ENCODE measurements at regions not wholly inside any gene's neighbourhood (a gene's known extent, or its start where the extent isn't known, plus 50 kb on each side); places are given as distances from the start of the nearest gene placed in this dataset.
"Not testable (repeated sequence)": the region's sequence is repeated elsewhere in the genome, so short reads cannot be mapped to it uniquely, and the experiment has no call there.

GRCh38 chr1:30010506-30011106 lies 712.8 kb downstream of the MATN1 start:
- no peak for DNase-seq

- no peak for DNase-seq
These were observed 713.7 kb downstream of the MATN1 start for GRCh38 chr1:30009720-30010119.

GRCh38 chr1:30008998-30009657 lies 714.3 kb downstream of the MATN1 start:
- DNase-seq, result no peak

- no peak for DNase-seq
These were observed 714.9 kb downstream of the MATN1 start for GRCh38 chr1:30008372-30008997.

DNA sequence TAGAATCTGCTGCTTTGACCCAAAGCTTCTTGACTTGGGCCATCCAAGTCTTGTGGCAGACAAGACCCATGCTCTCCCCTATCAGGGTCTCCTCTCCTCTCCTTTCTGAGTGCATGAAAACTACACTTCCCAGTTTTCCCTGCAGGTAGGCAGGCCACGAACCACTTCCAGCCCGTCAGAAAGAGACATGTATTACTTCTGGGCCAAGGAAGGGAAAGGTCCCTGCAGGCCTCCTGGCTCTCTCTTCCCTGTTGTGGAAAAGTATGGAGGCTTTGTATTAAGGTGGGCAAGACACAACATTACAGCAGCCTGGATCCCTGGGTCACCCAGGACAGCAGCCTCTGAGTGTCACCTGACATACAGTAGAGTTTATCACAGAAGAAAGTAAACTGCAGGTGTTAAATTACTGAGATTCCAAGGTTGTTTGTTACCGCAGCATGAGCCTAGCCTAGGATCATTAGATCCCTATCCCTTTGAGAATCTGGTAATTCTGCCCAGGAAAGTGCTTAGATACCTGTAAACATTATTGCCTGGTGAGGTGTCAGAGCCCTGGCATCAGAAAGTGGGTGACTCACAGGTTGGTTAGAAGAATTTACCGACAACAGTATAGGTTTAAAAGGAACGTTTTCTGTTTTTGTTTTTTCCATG lies 717.3 kb downstream of the MATN1 start:
- no peak for DNase-seq

DNA sequence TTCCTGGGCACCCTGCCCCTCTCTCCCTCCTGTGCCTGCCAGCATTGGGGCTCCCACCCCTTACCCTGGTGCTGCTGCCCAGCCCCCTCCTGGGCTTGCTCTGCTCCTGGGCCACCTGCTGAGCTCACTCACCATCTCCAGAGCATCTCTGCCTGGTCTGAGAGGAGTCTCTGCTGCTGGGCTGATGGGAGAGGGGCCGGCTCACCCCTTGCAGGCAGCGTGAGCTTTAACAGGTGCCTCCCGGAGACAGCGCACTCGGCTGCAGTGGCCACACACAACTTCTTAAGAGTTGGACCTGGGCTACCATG lies 721.7 kb downstream of the MATN1 start:
- no peak for DNase-seq

GRCh38 chr1:30001011-30001731 lies 722.2 kb downstream of the MATN1 start:
- DNase-seq, result no peak

GRCh38 chr1:30000266-30000665 lies 723.1 kb downstream of the MATN1 start:
- no peak for DNase-seq

- DNase-seq, result no peak
These were observed 723.8 kb downstream of the MATN1 start for GRCh38 chr1:29999595-29999994.

GRCh38 chr1:29998686-29999085 lies 724.7 kb downstream of the MATN1 start:
- DNase-seq, result no peak

- not testable (repeated sequence) for DNase-seq
These were observed 725.6 kb downstream of the MATN1 start for GRCh38 chr1:29997818-29998217.

- no peak for DNase-seq
These were observed 729.4 kb downstream of the MATN1 start for GRCh38 chr1:29993950-29994349.

- no peak for DNase-seq
These were observed 731.6 kb downstream of the MATN1 start for GRCh38 chr1:29991815-29992214.

GRCh38 chr1:29991025-29991424 lies 732.4 kb downstream of the MATN1 start:
- no peak for DNase-seq

- no peak for DNase-seq
These were observed 733.1 kb downstream of the MATN1 start for GRCh38 chr1:29990304-29990703.

DNA sequence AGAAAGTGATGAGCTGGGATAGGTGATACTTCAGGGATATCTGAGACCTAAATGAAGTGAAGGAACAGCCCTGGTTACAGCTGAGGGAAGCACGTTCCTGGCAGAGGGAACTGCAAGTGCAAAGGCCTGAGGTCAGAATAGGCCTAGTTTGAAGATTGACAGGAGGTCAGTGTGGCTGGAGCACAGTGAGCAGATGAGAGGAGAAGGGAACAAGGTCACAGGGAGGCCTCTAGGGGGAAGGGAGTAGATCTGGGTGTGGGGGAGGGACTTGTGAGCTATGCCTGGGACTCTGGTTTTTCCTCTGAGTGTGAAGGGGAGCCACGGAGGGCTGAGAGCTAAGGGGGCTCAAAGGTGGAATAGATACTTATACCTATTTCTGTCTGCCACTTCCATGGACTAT lies 736.4 kb downstream of the MATN1 start:
- DNase-seq, result no peak

- DNase-seq, result no peak
These were observed 737.8 kb downstream of the MATN1 start for GRCh38 chr1:29985606-29985945.

DNA sequence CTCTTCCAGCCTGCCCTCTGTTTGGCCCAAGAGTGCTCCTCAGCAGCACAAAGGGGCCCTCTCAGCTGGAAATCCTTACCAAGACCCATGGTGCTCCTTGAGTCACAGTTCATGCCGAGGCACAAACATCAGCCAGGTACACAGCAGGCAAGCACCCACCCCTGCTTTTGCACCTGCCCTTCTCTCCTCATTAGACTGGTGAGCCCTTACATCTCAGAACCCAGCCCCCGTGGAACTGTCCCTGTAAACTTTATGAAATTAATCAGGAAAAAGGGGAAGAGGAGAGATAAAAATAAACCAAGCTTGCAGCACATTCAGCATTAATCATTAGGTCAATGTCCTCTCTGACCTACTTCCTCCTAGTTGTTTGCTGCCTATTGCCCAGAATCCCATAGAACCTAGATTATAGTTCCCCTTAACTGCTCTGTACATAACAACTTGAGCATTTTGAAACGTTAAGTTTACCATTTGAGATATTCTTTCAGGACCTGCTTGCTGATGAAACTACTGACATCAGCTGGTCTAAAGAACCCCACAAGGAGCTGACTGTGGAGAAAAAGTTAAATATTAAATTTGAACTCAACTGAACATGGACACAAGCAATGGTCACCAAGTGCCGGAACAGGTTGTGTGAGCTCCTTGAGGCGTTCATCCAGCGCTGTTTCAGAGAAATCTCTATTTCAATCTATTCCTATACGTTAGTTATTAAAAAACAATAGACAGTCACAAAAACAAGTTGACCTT lies 738.4 kb downstream of the MATN1 start:
- DNase-seq, result no peak

DNA sequence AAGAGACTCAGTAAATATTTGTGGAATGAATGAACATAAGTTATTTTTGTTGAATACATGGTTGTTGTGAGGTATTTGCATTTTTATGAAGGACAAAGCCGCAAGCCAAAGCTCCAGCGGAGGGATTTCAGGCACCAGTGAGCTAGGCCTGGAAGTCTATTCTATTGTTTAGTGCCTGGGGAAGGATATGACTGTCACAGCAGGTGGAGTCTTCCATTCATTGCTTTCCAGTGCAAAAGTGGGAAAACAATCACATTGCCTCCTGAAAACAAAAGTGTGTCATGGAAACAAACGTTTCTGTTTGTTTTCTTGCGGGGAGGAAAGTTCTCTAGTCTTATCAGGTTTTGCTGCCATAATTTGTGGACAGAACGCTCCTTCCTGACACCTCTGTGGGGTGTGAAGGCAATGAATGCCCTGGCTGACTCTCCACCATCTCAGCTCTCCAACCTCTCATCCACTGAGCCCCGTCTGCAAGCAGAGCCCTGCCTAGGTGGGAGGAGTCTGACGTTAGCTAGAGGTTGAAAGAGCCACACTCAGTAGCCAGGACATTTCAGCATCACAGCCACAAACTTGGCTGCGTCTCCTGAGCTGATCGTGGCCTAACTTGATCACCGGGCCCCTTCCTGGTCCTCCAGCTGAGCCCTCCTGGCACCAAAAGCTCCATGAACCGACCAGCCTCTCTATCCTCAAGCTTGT lies 739.1 kb downstream of the MATN1 start:
- no peak for DNase-seq

DNA sequence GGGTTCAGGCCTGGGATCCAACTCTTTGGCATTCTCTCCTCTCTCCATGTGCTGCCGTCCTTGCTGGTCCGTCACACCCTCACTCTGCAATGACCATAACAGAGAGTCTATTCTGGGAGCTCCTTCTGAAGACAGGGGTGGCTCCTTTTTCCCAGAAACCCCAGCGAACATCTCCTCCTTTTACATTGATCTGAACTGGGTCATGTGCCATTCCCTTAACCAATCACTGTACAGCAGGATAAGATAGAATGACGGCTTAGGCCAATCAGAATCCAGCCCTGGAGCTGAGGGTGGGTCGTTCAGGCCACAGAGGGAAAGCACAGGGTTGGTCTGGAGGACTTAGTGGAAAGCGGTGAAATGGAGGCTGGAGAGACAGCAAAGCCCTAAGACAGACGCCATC lies 740.1 kb downstream of the MATN1 start:
- DNase-seq, result no peak

DNA sequence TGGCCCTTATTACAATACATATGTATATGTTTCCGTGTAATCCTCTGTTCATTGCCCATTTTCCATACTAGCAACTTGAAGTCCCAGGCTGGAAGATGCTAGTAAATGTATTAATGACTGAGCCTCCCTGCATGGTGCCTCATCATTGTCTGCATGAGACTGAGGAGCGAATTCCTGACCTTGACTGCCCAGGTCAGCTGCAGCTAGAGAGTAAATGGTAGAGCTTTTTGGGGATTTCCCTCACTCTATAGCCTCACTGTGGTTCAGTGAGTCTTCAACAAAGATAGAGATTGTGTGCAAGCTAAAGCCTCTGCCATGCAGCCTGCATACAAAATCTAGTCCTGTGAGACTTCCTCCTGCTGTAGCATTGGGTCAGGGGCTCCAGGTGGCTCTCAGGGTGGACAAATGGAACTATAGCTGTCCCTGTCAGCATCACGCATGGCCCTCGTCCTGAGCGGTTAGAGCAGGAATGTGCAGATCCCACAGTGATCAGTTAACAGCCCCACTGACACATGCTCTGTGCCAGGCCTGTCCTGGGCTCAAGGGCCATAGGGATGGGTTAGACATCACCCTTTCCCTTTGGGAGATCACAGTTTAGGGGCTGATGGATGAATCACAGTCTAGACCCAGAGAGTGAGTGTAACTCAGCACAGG lies 741.7 kb downstream of the MATN1 start:
- no peak for DNase-seq

DNA sequence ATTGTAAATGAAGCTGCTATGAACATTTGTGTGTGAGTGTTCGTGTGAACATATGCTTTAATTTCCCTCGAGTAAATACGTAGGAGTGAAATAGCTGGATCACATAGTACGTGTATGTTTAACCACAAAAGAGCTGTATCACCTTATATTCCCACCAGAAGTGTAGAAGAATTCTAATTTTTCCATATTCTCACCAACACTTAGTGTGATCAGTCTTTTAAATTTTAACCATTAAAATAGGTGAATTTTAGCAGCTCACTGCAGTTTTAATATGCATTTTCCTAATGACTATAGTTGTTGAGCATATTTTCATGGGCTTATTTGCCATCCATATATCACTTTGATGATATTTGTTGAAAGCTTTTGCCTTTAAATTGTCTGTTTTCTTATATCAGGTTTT lies 741.2 kb downstream of the PTPRU start:
- no peak for DNase-seq
